ENCODE measurements at regions not wholly inside any gene's neighbourhood (a gene's known extent, or its start where the extent isn't known, plus 50 kb on each side); places are given as distances from the start of the nearest gene placed in this dataset.
A peak's percentile ranks its signal among the peaks of the same experiment; 100 is the strongest.

DNA sequence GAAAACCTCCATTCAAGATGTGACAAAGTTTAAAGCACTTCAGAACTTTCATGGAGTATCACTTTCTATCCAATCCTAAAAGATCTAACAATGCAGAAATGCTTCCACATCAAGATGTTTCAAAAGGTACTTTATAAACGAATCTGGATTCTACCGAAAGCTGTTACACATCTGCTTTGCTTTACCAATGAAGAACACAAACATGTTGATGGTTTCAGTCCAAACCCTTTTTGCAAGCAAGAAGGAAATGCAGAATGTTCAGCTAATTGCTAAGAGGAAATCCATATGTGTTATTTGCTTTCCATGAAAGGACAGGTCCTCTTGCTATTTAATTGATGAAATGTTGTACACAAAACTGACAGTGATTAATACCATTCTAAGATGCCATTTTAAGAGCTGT, 419.6 kb downstream of the EFNA5 start:
- DNase-seq (no peak), ATAC-seq (replicated peaks in 1 of 4) (no peak)
- Mint-ChIP-seq H3K27ac (no peak overlapping the region), H3K4me3 (no peak overlapping the region), H3K27me3 (peaks cover 3 to 7% of the 10 kb centered on the region in 2 donors), H3K4me1 (no peaks in the 10 kb centered on the region), H3K9me3 (no peaks in the 10 kb centered on the region), H3K36me3 (no peaks in the 10 kb centered on the region)
- Histone ChIP-seq H3K4me3 (ENCODE audit: control insufficient read depth in 1 of 2, extremely low read depth in 1 of 2, low read length in 1 of 2) (no peak overlapping the region), H3K9me3 (no peaks in the 10 kb centered on the region), H3K27me3 (replicated peaks in 1 of 2; ENCODE audit: control insufficient read depth in 2 of 2, extremely low read depth in 1 of 2, insufficient read depth in 2 of 2, low read length in 1 of 2) (no peaks in the 10 kb centered on the region), H3K36me3 (ENCODE audit: control insufficient read depth in 2 of 2, extremely low read depth in 1 of 2, insufficient read depth in 1 of 2, low read length in 1 of 2) (no peaks in the 10 kb centered on the region), H3K4me1 (ENCODE audit: control insufficient read depth in 1 of 2, extremely low read depth in 1 of 2, insufficient read depth in 2 of 2, low read length in 2 of 2) (no peaks in the 10 kb centered on the region), H3K27ac (ENCODE audit: low read length) (no peak overlapping the region)
- ChIA-PET CTCF (no interaction called here), POLR2A (interaction anchor here in 1 of 2 donors (0.6 kb wide), 1 partner anchor 193 kb away, joined by 12 read pairs; no protein-coding TSS in a partner anchor)
- no CpG with 5 or more reads among the region's 2 CpGs for WGBS (ENCODE audit: insufficient coverage)

DNA sequence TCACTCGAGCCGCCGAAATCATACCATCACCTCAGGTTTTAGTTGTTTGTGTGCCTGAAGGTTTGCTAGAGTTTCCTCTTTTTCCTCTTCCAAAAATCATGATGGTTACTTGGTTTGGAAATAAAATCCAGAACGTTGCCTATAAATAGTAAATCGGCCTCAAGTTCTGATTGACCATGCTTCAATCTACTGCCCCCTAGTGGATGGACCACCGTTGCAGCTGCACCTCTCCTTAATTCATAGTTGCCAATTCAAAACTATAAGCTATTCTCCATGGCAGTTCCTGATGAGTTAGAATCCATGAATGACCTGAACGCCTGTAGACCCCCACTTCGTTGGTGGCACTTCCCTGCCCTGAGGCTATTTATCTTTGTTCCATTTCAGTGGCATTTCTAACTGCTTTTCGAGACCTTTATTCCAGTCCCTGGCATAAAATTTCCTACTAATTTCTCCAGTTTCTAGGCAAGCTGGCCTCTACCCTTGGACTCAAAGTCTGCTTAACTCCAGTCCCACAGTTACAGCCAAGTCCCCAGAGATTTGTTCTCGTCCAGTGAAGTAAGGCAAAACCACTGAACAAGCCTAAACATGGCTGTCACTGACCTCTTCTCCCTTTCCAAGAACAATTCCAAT, 422.6 kb downstream of the EFNA5 start:
- Mint-ChIP-seq H3K9me3 (no peaks in the 10 kb centered on the region), H3K4me3 (no peak overlapping the region), H3K27ac (no peak overlapping the region), H3K4me1 (no peaks in the 10 kb centered on the region), H3K36me3 (no peaks in the 10 kb centered on the region), H3K27me3 (peaks cover 3 to 7% of the 10 kb centered on the region in 2 donors)
- Histone ChIP-seq H3K36me3 (ENCODE audit: control insufficient read depth in 2 of 2, extremely low read depth in 1 of 2, insufficient read depth in 1 of 2, low read length in 1 of 2) (no peaks in the 10 kb centered on the region), H3K9me3 (no peaks in the 10 kb centered on the region), H3K4me3 (ENCODE audit: control insufficient read depth in 1 of 2, extremely low read depth in 1 of 2, low read length in 1 of 2) (no peak overlapping the region), H3K4me1 (ENCODE audit: control insufficient read depth in 1 of 2, extremely low read depth in 1 of 2, insufficient read depth in 2 of 2, low read length in 2 of 2) (no peaks in the 10 kb centered on the region), H3K27ac (ENCODE audit: low read length) (no peak overlapping the region), H3K27me3 (replicated peaks in 1 of 2; ENCODE audit: control insufficient read depth in 2 of 2, extremely low read depth in 1 of 2, insufficient read depth in 2 of 2, low read length in 1 of 2) (no peaks in the 10 kb centered on the region)
- ATAC-seq (replicated peaks in 1 of 4): no peak
- WGBS (ENCODE audit: insufficient coverage): 31% methylated on average over 6 of the region's 10 CpGs
- ChIA-PET POLR2A (no interaction called here), CTCF (no interaction called here)
- DNase-seq: peak in 17 of 35 experiments; percentile 0 to 56 (median 5)

DNA sequence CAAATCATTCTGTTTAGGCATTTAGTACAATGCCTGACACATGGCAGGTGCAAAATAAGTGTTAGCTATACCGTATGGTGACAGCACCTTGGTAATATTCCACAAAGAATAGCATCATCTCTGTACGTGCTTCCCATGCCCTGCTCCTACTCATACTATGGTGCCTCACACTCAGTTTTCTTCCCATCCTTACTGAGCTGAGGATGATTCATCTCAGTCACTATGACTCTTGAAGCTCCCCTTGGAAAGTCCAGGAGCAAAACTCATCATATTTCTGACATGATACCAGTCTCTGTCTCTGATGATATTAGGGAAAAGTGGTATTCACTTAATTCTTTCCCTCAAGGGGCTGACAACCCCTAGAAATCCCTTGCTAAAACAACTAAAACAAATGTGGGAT, 423.3 kb downstream of the EFNA5 start:
- H3K27me3 ChIP-seq (replicated peaks in 1 of 2; ENCODE audit: control insufficient read depth in 2 of 2, extremely low read depth in 1 of 2, insufficient read depth in 2 of 2, low read length in 1 of 2): no peaks in the 10 kb centered on the region
- 73% methylated on average over 1 of the region's 2 CpGs for WGBS (ENCODE audit: insufficient coverage)
- no peak overlapping the region for H3K27ac Mint-ChIP-seq
- CTCF ChIA-PET: no interaction called here
- H3K4me1 Mint-ChIP-seq: no peaks in the 10 kb centered on the region
- H3K27ac ChIP-seq (ENCODE audit: low read length): no peak overlapping the region
- H3K4me1 ChIP-seq (ENCODE audit: control insufficient read depth in 1 of 2, extremely low read depth in 1 of 2, insufficient read depth in 2 of 2, low read length in 2 of 2): no peaks in the 10 kb centered on the region
- no peaks in the 10 kb centered on the region for H3K9me3 ChIP-seq
- no peaks in the 10 kb centered on the region for H3K36me3 Mint-ChIP-seq
- no peak overlapping the region for H3K4me3 ChIP-seq (ENCODE audit: control insufficient read depth in 1 of 2, extremely low read depth in 1 of 2, low read length in 1 of 2)
- no peak overlapping the region for H3K4me3 Mint-ChIP-seq
- no peak for DNase-seq
- peaks cover 0 to 3% (median 0%) of the 10 kb centered on the region in 3 donors for H3K9me3 Mint-ChIP-seq
- POLR2A ChIA-PET: no interaction called here
- peaks cover 3 to 7% of the 10 kb centered on the region in 2 donors for H3K27me3 Mint-ChIP-seq
- H3K36me3 ChIP-seq (ENCODE audit: control insufficient read depth in 2 of 2, extremely low read depth in 1 of 2, insufficient read depth in 1 of 2, low read length in 1 of 2): no peaks in the 10 kb centered on the region
- no peak for ATAC-seq (replicated peaks in 1 of 4)

DNA sequence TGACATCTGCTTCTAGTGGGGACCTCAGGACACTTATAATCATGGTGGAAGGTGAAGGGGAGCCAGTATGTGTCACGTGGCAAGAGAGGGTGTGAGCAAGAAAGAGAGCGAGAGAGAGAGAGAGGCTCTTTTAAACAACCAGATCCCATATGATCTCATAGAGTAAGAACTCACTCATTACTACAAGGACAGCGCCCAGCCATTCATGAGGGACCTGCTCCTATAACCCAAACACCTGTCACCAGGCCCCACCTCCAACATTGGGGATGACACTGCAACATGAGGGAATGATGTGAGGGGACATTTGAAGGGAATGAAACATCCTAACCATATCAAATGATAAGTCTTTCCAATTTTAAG, 427.5 kb downstream of the EFNA5 start:
- no peaks in the 10 kb centered on the region for H3K9me3 ChIP-seq
- ATAC-seq (replicated peaks in 1 of 4) (no peak), DNase-seq (no peak)
- peaks cover 0 to 3% (median 0%) of the 10 kb centered on the region in 3 donors for H3K9me3 Mint-ChIP-seq
- POLR2A ChIA-PET: no interaction called here
- H3K27me3 ChIP-seq (replicated peaks in 1 of 2; ENCODE audit: control insufficient read depth in 2 of 2, extremely low read depth in 1 of 2, insufficient read depth in 2 of 2, low read length in 1 of 2): no peaks in the 10 kb centered on the region
- H3K27ac Mint-ChIP-seq: no peak overlapping the region
- no peak overlapping the region for H3K27ac ChIP-seq (ENCODE audit: low read length)
- no peaks in the 10 kb centered on the region for H3K4me1 Mint-ChIP-seq
- whole genome bisulfite sequencing (ENCODE audit: insufficient coverage): no CpG with 5 or more reads among the region's 3 CpGs
- no peaks in the 10 kb centered on the region for H3K36me3 ChIP-seq (ENCODE audit: control insufficient read depth in 2 of 2, extremely low read depth in 1 of 2, insufficient read depth in 1 of 2, low read length in 1 of 2)
- H3K4me3 ChIP-seq (ENCODE audit: control insufficient read depth in 1 of 2, extremely low read depth in 1 of 2, low read length in 1 of 2): no peak overlapping the region
- no peaks in the 10 kb centered on the region for H3K27me3 Mint-ChIP-seq
- H3K36me3 Mint-ChIP-seq: no peaks in the 10 kb centered on the region
- CTCF ChIA-PET: interaction anchor here in 1 of 2 donors (0.6 kb wide), 1 partner anchor 21 kb away, joined by 8 read pairs; no protein-coding TSS in a partner anchor
- no peaks in the 10 kb centered on the region for H3K4me1 ChIP-seq (ENCODE audit: control insufficient read depth in 1 of 2, extremely low read depth in 1 of 2, insufficient read depth in 2 of 2, low read length in 2 of 2)
- H3K4me3 Mint-ChIP-seq: no peak overlapping the region

DNA sequence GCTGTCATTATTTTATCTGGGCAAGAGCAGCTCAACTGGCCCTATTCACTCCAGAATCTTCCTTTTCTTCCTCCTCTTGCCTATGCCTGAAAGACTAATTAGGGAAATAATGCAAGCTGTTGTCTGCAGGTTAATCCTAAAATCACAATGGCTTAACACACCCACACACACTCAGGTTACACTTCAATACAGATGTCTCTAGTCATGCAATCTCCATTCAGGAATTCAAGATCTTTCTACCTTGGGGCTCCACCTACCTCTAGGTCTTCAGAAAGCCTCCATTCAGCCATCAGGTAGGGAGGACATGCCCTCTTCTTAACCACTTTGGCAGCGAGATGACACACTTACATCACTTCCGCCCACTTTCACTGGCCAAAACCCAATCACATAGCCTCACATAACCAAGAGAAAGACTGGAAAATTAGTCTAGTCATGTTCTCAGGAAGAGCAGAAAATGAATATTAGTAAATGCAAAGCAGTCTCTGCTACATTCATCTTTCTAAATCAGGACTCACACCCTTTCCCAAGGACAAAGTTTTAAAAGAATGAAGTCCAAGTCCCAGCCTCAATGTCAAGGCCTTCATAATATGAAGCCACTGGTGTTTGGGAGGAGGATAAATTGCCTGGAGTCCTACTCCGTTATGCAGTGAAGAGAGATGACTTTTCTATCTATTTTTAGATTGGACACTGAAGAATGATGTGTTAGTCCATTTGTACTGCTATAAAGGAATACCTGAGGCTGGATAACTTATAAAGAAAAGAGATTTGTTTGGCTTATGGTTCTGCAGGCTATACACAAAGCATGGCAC, 428.1 kb downstream of the EFNA5 start:
- WGBS (ENCODE audit: insufficient coverage): 50% methylated on average over 1 of the region's 3 CpGs
- no peak for DNase-seq
- Mint-ChIP-seq H3K4me3 (no peak overlapping the region), H3K4me1 (no peaks in the 10 kb centered on the region), H3K36me3 (no peaks in the 10 kb centered on the region), H3K27ac (no peak overlapping the region), H3K9me3 (peaks cover 0 to 3% (median 0%) of the 10 kb centered on the region in 3 donors), H3K27me3 (no peaks in the 10 kb centered on the region)
- H3K36me3 ChIP-seq (ENCODE audit: control insufficient read depth in 2 of 2, extremely low read depth in 1 of 2, insufficient read depth in 1 of 2, low read length in 1 of 2): no peaks in the 10 kb centered on the region
- no peak for ATAC-seq (replicated peaks in 1 of 4)
- no peak overlapping the region for H3K27ac ChIP-seq (ENCODE audit: low read length)
- ChIA-PET CTCF (interaction anchor here in 1 of 2 donors (0.6 kb wide), 1 partner anchor 20 kb away, joined by 8 read pairs; no protein-coding TSS in a partner anchor), POLR2A (no interaction called here)
- no peaks in the 10 kb centered on the region for H3K27me3 ChIP-seq (replicated peaks in 1 of 2; ENCODE audit: control insufficient read depth in 2 of 2, extremely low read depth in 1 of 2, insufficient read depth in 2 of 2, low read length in 1 of 2)
- no peaks in the 10 kb centered on the region for H3K9me3 ChIP-seq
- H3K4me1 ChIP-seq (ENCODE audit: control insufficient read depth in 1 of 2, extremely low read depth in 1 of 2, insufficient read depth in 2 of 2, low read length in 2 of 2): no peaks in the 10 kb centered on the region
- H3K4me3 ChIP-seq (ENCODE audit: control insufficient read depth in 1 of 2, extremely low read depth in 1 of 2, low read length in 1 of 2): no peak overlapping the region

DNA sequence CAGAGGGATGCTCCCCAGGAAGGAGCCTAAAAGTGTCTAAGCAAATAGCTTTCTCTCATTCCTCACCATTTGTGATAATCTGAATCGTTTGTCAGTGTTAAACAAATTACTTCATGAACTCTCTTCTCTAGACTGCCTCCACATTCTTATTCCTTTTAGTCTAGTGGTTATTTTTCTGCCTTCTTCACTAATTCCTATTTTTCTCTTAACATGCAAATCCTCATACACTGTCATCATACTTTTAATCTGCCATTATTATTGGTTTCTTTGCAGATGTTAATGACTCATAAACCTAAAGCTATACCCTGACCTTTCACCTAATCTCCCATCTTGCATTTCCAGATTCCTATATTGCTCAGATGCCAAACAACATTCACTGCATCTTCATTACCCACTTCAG, 428.9 kb downstream of the EFNA5 start:
- Histone ChIP-seq H3K27me3 (replicated peaks in 1 of 2; ENCODE audit: control insufficient read depth in 2 of 2, extremely low read depth in 1 of 2, insufficient read depth in 2 of 2, low read length in 1 of 2) (no peaks in the 10 kb centered on the region), H3K27ac (ENCODE audit: low read length) (no peak overlapping the region), H3K9me3 (no peaks in the 10 kb centered on the region), H3K36me3 (ENCODE audit: control insufficient read depth in 2 of 2, extremely low read depth in 1 of 2, insufficient read depth in 1 of 2, low read length in 1 of 2) (no peaks in the 10 kb centered on the region), H3K4me1 (ENCODE audit: control insufficient read depth in 1 of 2, extremely low read depth in 1 of 2, insufficient read depth in 2 of 2, low read length in 2 of 2) (no peaks in the 10 kb centered on the region), H3K4me3 (ENCODE audit: control insufficient read depth in 1 of 2, extremely low read depth in 1 of 2, low read length in 1 of 2) (no peak overlapping the region)
- WGBS (ENCODE audit: insufficient coverage): no CpG with 5 or more reads among the region's 1 CpG
- ChIA-PET CTCF (no interaction called here), POLR2A (no interaction called here)
- DNase-seq (no peak), ATAC-seq (replicated peaks in 1 of 4) (no peak)
- no peak overlapping the region for H3K27ac Mint-ChIP-seq
- no peaks in the 10 kb centered on the region for H3K4me1 Mint-ChIP-seq
- no peaks in the 10 kb centered on the region for H3K27me3 Mint-ChIP-seq
- peaks cover 0 to 3% (median 0%) of the 10 kb centered on the region in 3 donors for H3K9me3 Mint-ChIP-seq
- no peak overlapping the region for H3K4me3 Mint-ChIP-seq
- no peaks in the 10 kb centered on the region for H3K36me3 Mint-ChIP-seq

Data from T-cell (primary cell).